ENCODE measurements at regions not wholly inside any gene's neighbourhood (a gene's known extent, or its start where the extent isn't known, plus 50 kb on each side); places are given as distances from the start of the nearest gene placed in this dataset.

DNA sequence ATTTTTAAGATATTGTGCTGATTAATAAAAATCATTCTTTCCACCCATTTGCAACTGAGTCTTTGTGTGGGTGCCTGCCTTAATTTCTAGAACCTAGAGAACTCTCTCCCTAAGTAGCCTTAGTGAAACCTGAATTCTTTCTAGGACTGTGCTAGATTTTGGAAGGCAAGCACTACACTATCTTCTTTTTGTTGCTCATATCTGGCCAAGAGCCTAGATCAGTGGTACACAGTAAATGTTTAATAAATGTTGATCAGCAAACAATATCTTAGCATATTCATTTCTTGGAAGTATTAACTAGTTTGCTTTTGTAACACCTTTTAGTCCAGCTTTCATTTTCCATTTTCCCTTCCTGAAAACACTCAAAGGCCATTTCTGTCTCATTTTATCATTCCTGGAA lies 108.5 kb upstream of the CARMIL1 start:
- H3K27ac ChIP-seq (ENCODE audit: low read depth, low read length): no peak overlapping the region
- no peaks in the 10 kb centered on the region for H3K9me3 ChIP-seq (ENCODE audit: control insufficient read depth, insufficient read depth, low read length)
- DNase-seq (ENCODE audit: low read depth in 4 of 6, low spot score in 6 of 6): no peak
- no peaks in the 10 kb centered on the region for H3K27me3 ChIP-seq (ENCODE audit: control insufficient read depth, insufficient read depth, low read length)
- H3K4me1 ChIP-seq (ENCODE audit: control insufficient read depth, insufficient read depth, low read length): no peaks in the 10 kb centered on the region
- no peak overlapping the region for H3K4me3 ChIP-seq (ENCODE audit: low read depth, low read length)
- no peaks in the 10 kb centered on the region for H3K36me3 ChIP-seq (ENCODE audit: control insufficient read depth, insufficient read depth, low read length)

DNA sequence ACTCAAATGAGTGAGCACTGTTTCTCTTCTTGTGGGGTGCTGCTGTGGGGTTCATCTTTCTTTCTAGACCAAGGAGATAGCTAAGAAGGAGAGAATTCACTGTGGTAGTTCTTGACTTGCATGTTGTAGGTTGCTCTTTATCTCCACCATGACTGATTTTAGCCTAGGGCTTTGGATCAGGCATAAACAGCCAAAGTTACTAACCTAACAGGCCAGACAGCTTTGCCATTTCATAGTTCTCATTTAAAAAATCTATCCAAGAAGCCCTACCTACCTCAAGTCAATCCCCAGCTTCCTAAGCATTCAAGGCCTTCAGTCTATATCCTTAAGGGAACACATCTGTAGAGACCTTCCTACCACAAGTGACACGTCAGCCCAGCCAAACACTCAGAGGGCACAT lies 107.9 kb upstream of the CARMIL1 start:
- Histone ChIP-seq H3K27ac (ENCODE audit: low read depth, low read length) (no peak overlapping the region), H3K9me3 (ENCODE audit: control insufficient read depth, insufficient read depth, low read length) (no peaks in the 10 kb centered on the region), H3K27me3 (ENCODE audit: control insufficient read depth, insufficient read depth, low read length) (no peaks in the 10 kb centered on the region), H3K4me3 (ENCODE audit: low read depth, low read length) (no peak overlapping the region), H3K4me1 (ENCODE audit: control insufficient read depth, insufficient read depth, low read length) (no peaks in the 10 kb centered on the region), H3K36me3 (ENCODE audit: control insufficient read depth, insufficient read depth, low read length) (no peaks in the 10 kb centered on the region)
- DNase-seq (ENCODE audit: low read depth in 4 of 6, low spot score in 6 of 6): no peak
- 67% methylated on average over 1 of the region's 1 CpG for whole genome bisulfite sequencing (ENCODE audit: insufficient coverage)

DNA sequence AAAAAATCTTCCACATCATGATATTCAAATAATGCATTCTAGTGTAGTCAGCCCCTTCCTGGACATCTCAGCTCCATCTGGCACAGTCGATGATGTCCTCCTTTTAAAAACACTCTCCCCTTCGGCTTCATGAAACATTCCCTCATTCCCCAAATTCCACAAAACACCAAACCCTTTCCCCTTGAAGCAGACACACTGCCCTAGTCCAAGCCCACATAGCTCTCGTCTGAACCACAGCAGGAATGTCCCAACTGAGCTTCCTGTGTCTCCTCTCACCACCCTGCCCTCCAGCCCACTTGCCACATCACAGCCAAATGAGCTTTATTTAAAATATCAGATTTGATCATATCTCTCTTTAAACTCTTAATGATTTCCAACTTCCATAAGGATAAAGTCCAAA lies 106.4 kb upstream of the CARMIL1 start:
- Histone ChIP-seq H3K27me3 (ENCODE audit: control insufficient read depth, insufficient read depth, low read length) (no peaks in the 10 kb centered on the region), H3K36me3 (ENCODE audit: control insufficient read depth, insufficient read depth, low read length) (no peaks in the 10 kb centered on the region), H3K4me1 (ENCODE audit: control insufficient read depth, insufficient read depth, low read length) (no peaks in the 10 kb centered on the region), H3K4me3 (ENCODE audit: low read depth, low read length) (no peak overlapping the region), H3K9me3 (ENCODE audit: control insufficient read depth, insufficient read depth, low read length) (no peaks in the 10 kb centered on the region), H3K27ac (ENCODE audit: low read depth, low read length) (no peak overlapping the region)
- no peak for DNase-seq (ENCODE audit: low read depth in 4 of 6, low spot score in 6 of 6)
- WGBS (ENCODE audit: insufficient coverage): 83% methylated on average over 3 of the region's 3 CpGs

DNA sequence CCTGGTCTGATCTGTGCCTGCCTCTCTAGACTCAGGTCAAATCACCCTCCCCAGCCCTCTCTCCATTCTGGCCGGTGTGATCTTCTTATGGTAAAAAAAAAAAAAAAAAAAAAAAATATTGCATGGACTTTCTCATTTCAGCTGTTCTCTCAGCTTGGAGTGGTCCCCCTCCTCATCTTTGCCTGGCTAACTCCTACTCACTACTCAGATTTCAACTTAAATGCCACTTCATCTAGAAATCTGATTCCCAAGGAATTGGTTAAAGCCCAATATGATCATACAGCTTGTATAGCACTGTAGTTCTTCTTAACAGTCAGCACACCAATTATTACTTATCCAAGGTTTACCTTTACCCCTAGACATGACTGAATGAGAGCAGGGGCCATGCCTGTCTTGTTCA lies 105.9 kb upstream of the CARMIL1 start:
- H3K9me3 ChIP-seq (ENCODE audit: control insufficient read depth, insufficient read depth, low read length): no peaks in the 10 kb centered on the region
- no peak overlapping the region for H3K27ac ChIP-seq (ENCODE audit: low read depth, low read length)
- no peaks in the 10 kb centered on the region for H3K4me1 ChIP-seq (ENCODE audit: control insufficient read depth, insufficient read depth, low read length)
- no peak overlapping the region for H3K4me3 ChIP-seq (ENCODE audit: low read depth, low read length)
- WGBS (ENCODE audit: insufficient coverage): no CpG with 5 or more reads among the region's 1 CpG
- H3K27me3 ChIP-seq (ENCODE audit: control insufficient read depth, insufficient read depth, low read length): no peaks in the 10 kb centered on the region
- H3K36me3 ChIP-seq (ENCODE audit: control insufficient read depth, insufficient read depth, low read length): no peaks in the 10 kb centered on the region
- DNase-seq (ENCODE audit: low read depth in 4 of 6, low spot score in 6 of 6): no peak

DNA sequence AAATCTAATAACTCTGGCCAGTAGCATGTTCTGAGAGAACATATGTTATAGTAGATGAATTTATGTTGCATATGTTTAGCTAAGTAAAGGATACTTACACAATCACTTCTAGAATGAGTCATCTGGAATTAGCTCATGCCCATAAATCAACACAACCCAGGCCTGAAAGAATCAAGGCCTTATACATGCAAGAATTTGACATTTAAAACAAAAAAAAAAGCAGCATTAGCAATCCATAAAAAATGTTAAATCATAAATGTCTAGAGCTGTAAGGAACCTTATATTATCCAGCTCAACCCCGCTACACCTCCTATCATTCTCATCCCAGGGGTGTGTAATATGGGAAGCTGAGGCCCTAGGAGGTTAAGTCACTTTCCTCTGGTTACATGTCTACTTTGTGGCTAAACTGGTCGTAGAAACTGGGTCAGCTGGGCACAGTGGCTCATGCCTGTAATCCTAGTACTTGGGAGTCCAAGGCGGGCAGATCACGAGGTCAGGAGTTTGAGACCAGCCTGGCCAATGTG lies 105.2 kb upstream of the CARMIL1 start:
- WGBS (ENCODE audit: insufficient coverage): no CpG with 5 or more reads among the region's 4 CpGs
- Histone ChIP-seq H3K27ac (ENCODE audit: low read depth, low read length) (no peak overlapping the region), H3K36me3 (ENCODE audit: control insufficient read depth, insufficient read depth, low read length) (no peaks in the 10 kb centered on the region), H3K9me3 (ENCODE audit: control insufficient read depth, insufficient read depth, low read length) (no peaks in the 10 kb centered on the region), H3K4me1 (ENCODE audit: control insufficient read depth, insufficient read depth, low read length) (no peaks in the 10 kb centered on the region), H3K27me3 (ENCODE audit: control insufficient read depth, insufficient read depth, low read length) (no peaks in the 10 kb centered on the region), H3K4me3 (ENCODE audit: low read depth, low read length) (no peak overlapping the region)
- DNase-seq (ENCODE audit: low read depth in 4 of 6, low spot score in 6 of 6): no peak

DNA sequence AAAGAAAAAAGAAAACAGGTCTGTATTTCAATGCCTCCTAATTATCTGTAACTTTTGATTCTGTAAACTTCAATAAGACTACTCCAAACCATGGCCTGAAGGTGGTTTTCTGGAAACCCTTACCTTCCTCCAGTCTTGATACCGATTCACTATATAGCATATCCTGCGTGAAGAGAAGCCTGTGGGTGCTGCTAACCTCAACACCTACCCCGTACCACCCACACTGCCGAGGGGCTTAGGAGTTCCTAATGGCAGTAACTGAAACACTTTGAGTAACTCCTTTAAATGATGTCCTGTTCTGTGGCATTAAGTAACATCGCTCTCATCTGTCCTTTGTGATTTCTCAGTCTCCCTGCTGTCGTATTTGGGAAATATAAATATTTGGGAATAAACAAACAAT lies 104.5 kb upstream of the CARMIL1 start:
- no peak for DNase-seq (ENCODE audit: low read depth in 4 of 6, low spot score in 6 of 6)
- H3K36me3 ChIP-seq (ENCODE audit: control insufficient read depth, insufficient read depth, low read length): no peaks in the 10 kb centered on the region
- H3K4me3 ChIP-seq (ENCODE audit: low read depth, low read length): no peak overlapping the region
- WGBS (ENCODE audit: insufficient coverage): no CpG with 5 or more reads among the region's 6 CpGs
- H3K4me1 ChIP-seq (ENCODE audit: control insufficient read depth, insufficient read depth, low read length): no peaks in the 10 kb centered on the region
- H3K9me3 ChIP-seq (ENCODE audit: control insufficient read depth, insufficient read depth, low read length): no peaks in the 10 kb centered on the region
- no peak overlapping the region for H3K27ac ChIP-seq (ENCODE audit: low read depth, low read length)
- H3K27me3 ChIP-seq (ENCODE audit: control insufficient read depth, insufficient read depth, low read length): no peaks in the 10 kb centered on the region

DNA sequence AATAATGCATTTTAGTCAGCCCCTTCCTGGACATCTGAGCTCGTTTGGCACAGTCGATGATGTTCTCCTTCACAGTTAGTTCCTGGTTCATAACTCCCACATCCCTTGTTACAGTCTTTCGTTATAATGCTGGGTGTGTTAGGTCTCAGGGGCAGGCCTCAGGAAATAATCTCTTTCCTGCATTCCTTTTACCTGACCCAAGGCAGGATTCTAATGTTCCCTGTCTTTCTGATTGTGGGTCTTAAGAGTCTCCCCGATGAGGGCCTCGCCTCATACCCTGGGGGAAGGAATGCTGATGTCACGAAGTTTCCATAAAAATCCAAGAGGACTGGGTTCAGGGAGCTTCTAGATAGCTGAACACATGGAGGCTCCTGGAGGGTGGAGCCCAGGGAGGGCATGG lies 104.0 kb upstream of the CARMIL1 start:
- H3K4me1 ChIP-seq (ENCODE audit: control insufficient read depth, insufficient read depth, low read length): no peaks in the 10 kb centered on the region
- no peak for DNase-seq (ENCODE audit: low read depth in 4 of 6, low spot score in 6 of 6)
- H3K4me3 ChIP-seq (ENCODE audit: low read depth, low read length): no peak overlapping the region
- no peaks in the 10 kb centered on the region for H3K36me3 ChIP-seq (ENCODE audit: control insufficient read depth, insufficient read depth, low read length)
- no peak overlapping the region for H3K27ac ChIP-seq (ENCODE audit: low read depth, low read length)
- H3K9me3 ChIP-seq (ENCODE audit: control insufficient read depth, insufficient read depth, low read length): no peaks in the 10 kb centered on the region
- H3K27me3 ChIP-seq (ENCODE audit: control insufficient read depth, insufficient read depth, low read length): no peaks in the 10 kb centered on the region
- WGBS (ENCODE audit: insufficient coverage): 100% methylated on average over 3 of the region's 6 CpGs

DNA sequence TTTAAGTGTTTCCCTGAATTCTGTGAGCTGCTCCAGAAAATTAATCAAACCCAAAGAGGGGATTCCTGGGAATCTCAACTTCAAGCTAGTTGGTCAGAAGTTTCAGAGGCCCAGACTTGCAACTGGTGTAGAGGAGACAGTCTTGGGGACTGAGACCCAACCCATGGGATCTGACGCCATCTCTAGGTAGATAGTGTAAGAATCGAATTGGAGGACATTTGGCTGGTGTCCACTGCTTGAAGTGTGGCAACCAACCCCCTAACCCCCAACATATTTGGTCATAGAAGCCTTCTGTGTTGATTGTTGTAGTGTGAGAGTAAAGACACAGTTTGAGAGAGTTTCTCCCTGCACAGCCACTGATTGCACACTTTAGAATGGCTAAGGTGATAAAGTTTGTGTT lies 103.5 kb upstream of the CARMIL1 start:
- Histone ChIP-seq H3K27me3 (ENCODE audit: control insufficient read depth, insufficient read depth, low read length) (no peaks in the 10 kb centered on the region), H3K4me3 (ENCODE audit: low read depth, low read length) (no peak overlapping the region), H3K27ac (ENCODE audit: low read depth, low read length) (no peak overlapping the region), H3K4me1 (ENCODE audit: control insufficient read depth, insufficient read depth, low read length) (no peaks in the 10 kb centered on the region), H3K9me3 (ENCODE audit: control insufficient read depth, insufficient read depth, low read length) (no peaks in the 10 kb centered on the region), H3K36me3 (ENCODE audit: control insufficient read depth, insufficient read depth, low read length) (no peaks in the 10 kb centered on the region)
- WGBS (ENCODE audit: insufficient coverage): no CpG with 5 or more reads among the region's 2 CpGs
- no peak for DNase-seq (ENCODE audit: low read depth in 4 of 6, low spot score in 6 of 6)

DNA sequence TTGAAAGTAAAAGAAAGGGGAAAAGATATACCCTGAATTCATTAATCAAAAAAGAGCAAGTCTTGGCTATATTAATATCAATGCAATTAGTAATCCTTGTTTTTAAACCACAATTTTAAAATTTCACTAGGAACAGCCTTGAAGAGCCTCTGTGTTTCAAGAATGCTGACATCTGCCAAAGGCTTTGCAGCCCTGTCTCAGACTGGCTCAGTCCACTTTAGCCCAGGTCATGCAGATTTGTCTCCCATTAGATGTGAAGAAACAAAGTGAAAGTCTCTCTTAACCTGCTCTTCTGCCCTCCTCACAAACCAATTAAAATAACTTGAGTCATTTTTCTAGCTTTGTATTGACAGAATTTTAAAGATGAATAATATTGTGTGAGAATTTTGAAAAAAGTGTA lies 102.7 kb upstream of the CARMIL1 start:
- Histone ChIP-seq H3K4me3 (ENCODE audit: low read depth, low read length) (no peak overlapping the region), H3K27ac (ENCODE audit: low read depth, low read length) (no peak overlapping the region), H3K27me3 (ENCODE audit: control insufficient read depth, insufficient read depth, low read length) (no peaks in the 10 kb centered on the region), H3K9me3 (ENCODE audit: control insufficient read depth, insufficient read depth, low read length) (no peaks in the 10 kb centered on the region), H3K4me1 (ENCODE audit: control insufficient read depth, insufficient read depth, low read length) (no peaks in the 10 kb centered on the region), H3K36me3 (ENCODE audit: control insufficient read depth, insufficient read depth, low read length) (no peaks in the 10 kb centered on the region)
- DNase-seq (ENCODE audit: low read depth in 4 of 6, low spot score in 6 of 6): no peak

DNA sequence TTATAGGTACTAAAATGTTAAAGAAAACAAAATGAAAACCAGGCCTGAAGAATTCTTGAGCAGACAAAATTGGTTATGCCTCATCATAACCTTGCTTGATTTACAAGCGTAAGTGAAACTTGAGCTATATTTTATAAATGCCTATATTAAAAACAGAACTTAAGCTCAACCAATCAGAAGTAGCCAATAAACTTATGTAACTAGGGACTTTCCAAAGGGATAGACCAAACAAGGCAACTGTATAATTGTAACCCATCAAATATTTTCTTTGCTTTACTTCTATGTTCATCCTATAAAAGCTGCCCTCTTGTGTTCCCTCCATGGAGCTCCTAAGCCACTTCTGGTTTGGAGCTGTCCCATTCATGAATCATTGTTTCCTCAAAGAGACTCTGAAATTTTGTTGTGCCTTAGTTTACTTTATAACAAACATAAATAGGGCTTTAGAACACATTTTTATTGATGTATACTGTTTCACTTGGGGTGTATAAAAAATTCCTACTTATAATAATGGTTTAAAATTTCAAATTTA lies 101.6 kb upstream of the CARMIL1 start:
- no peak for DNase-seq (ENCODE audit: low read depth in 4 of 6, low spot score in 6 of 6)
- WGBS (ENCODE audit: insufficient coverage): no CpG with 5 or more reads among the region's 1 CpG
- no peak overlapping the region for H3K4me3 ChIP-seq (ENCODE audit: low read depth, low read length)
- H3K27me3 ChIP-seq (ENCODE audit: control insufficient read depth, insufficient read depth, low read length): no peaks in the 10 kb centered on the region
- H3K9me3 ChIP-seq (ENCODE audit: control insufficient read depth, insufficient read depth, low read length): no peaks in the 10 kb centered on the region
- no peaks in the 10 kb centered on the region for H3K36me3 ChIP-seq (ENCODE audit: control insufficient read depth, insufficient read depth, low read length)
- no peaks in the 10 kb centered on the region for H3K4me1 ChIP-seq (ENCODE audit: control insufficient read depth, insufficient read depth, low read length)
- H3K27ac ChIP-seq (ENCODE audit: low read depth, low read length): no peak overlapping the region
